IPS DF 4.7 (cell line): ENCODE measurements at regions not wholly inside any gene's neighbourhood (a gene's known extent, or its start where the extent isn't known, plus 50 kb on each side); places are given as distances from the start of the nearest gene placed in this dataset.

Experiments
- DNase-seq: peaks from one replicate; pipeline ENCODE4 v3.0.0-alpha.2; 2013; ENCODE audit warnings: low spot score; ENCODE audit errors: extremely low read depth

- DNase-seq, result no peak
Measured at GRCh38 chr6:146865756-146866379, 267.1 kb downstream of the ADGB start.

GRCh38 chr6:146866731-146867414 lies 268.1 kb downstream of the ADGB start:
- DNase-seq, result no peak

- no peak for DNase-seq
Measured at GRCh38 chr6:146868671-146869209, 270.0 kb downstream of the ADGB start.

- no peak for DNase-seq
Measured at GRCh38 chr6:146870760-146871159, 272.0 kb downstream of the ADGB start.

GRCh38 chr6:146871611-146872425 lies 273.0 kb downstream of the ADGB start:
- DNase-seq, result no peak

GRCh38 chr6:146872426-146872785 lies 273.6 kb downstream of the ADGB start:
- no peak for DNase-seq

- no peak for DNase-seq
Measured at GRCh38 chr6:146874278-146875018, 275.7 kb downstream of the ADGB start.

GRCh38 chr6:146875927-146876270 lies 277.1 kb downstream of the ADGB start:
- DNase-seq, result no peak

- no peak for DNase-seq
Measured at GRCh38 chr6:146876271-146877151, 277.7 kb downstream of the ADGB start.

- no peak for DNase-seq
Measured at GRCh38 chr6:146878168-146878951, 279.6 kb downstream of the ADGB start.

- no peak for DNase-seq
Measured at GRCh38 chr6:146878952-146879340, 280.2 kb downstream of the ADGB start.

GRCh38 chr6:146879406-146880117 lies 280.8 kb downstream of the ADGB start:
- DNase-seq, result no peak

- no peak for DNase-seq
Measured at GRCh38 chr6:146881228-146882181, 282.7 kb downstream of the ADGB start.

- DNase-seq, result no peak
Measured at GRCh38 chr6:146883640-146884531, 285.1 kb downstream of the ADGB start.

- no peak for DNase-seq
Measured at GRCh38 chr6:146884728-146885127, 286.0 kb downstream of the ADGB start.

- DNase-seq, result no peak
Measured at GRCh38 chr6:146885708-146886457, 287.1 kb downstream of the ADGB start.
